ENCODE measurements at regions not wholly inside any gene's neighbourhood (a gene's known extent, or its start where the extent isn't known, plus 50 kb on each side); places are given as distances from the start of the nearest gene placed in this dataset.

GRCh38 chrX:40307871-40308270 is 210.1 kb upstream of the BCOR start:
- intact Hi-C loops (cut with DNase I; ENCODE audit: low total_unique reads), result no loop called here
- TF ChIP-seq CTCF (IDR thresholded peaks at IDR 0.05) (no peak), POLR2A (IDR thresholded peaks at IDR 0.05) (no peak)
- WGBS, 2 donors, result 93 to 94% methylated on average over 13 of the region's 13 CpGs
- no peak overlapping the region for H3K4me3 ChIP-seq (ENCODE audit: low read depth, poor library complexity, severe bottlenecking)
- no peak for DNase-seq (ENCODE audit: low spot score in 2 of 2)

- no peak overlapping the region for H3K4me3 ChIP-seq (ENCODE audit: low read depth, poor library complexity, severe bottlenecking)
- WGBS, 2 donors, result 70 to 81% methylated on average over 2 of the region's 2 CpGs
- no peak for DNase-seq (ENCODE audit: low spot score in 2 of 2)
- intact Hi-C loops (cut with DNase I; ENCODE audit: low total_unique reads), result no loop called here
- TF ChIP-seq POLR2A (IDR thresholded peaks at IDR 0.05) (no peak), CTCF (IDR thresholded peaks at IDR 0.05) (no peak)
Measured at GRCh38 chrX:40304115-40304514, 206.4 kb upstream of the BCOR start.

- DNase-seq (ENCODE audit: low spot score in 2 of 2), result no peak
- 58 to 76% methylated on average over 4 of the region's 4 CpGs for WGBS, 2 donors
- TF ChIP-seq CTCF (IDR thresholded peaks at IDR 0.05) (no peak), POLR2A (IDR thresholded peaks at IDR 0.05) (no peak)
- no peak overlapping the region for H3K4me3 ChIP-seq (ENCODE audit: low read depth, poor library complexity, severe bottlenecking)
- intact Hi-C loops (cut with DNase I; ENCODE audit: low total_unique reads), result no loop called here
Measured at GRCh38 chrX:40303256-40304077, 205.7 kb upstream of the BCOR start.

DNA sequence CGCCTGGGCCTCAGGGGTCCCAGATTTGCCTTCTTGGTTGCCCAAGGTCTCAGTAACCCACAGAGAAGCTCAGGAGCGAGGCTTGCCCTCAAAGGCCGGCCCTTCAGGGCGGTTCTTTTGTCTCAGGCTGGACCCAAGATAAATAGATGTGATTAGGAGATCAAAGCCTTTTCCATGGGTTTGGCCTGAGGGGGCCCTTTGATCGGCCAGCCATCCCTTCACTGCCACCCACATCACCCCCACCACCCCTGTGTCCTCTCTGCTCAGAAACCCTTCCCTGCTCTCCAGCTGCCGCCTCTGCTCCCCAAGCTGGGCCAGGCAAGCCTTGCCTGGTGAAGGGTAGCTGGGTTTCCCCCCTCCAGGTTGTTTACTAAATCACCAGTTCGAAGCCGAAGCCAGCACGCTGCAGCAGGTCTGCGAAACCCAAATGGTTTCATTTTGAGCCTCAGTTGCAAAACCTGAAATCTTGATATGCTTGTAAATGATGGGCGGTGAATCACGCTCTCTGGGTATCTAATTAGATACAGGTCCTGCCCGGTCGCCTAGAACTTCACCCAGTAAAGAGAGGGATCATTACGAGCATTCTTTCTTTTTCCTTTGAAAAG is 202.6 kb upstream of the BCOR start:
- TF ChIP-seq CTCF (IDR thresholded peaks at IDR 0.05) (no peak), POLR2A (IDR thresholded peaks at IDR 0.05) (no peak)
- 82 to 87% methylated on average over 11 to 15 of the region's 15 CpGs for WGBS, 2 donors
- no peak overlapping the region for H3K4me3 ChIP-seq (ENCODE audit: low read depth, poor library complexity, severe bottlenecking)
- no peak for DNase-seq (ENCODE audit: low spot score in 2 of 2)
- intact Hi-C loops (cut with DNase I; ENCODE audit: low total_unique reads), result no loop called here

- intact Hi-C loops (cut with DNase I; ENCODE audit: low total_unique reads), result no loop called here
- no peak for TF ChIP-seq POLR2A (IDR thresholded peaks at IDR 0.05)
- TF ChIP-seq CTCF (IDR thresholded peaks at IDR 0.05), result no peak
- H3K4me3 ChIP-seq (ENCODE audit: low read depth, poor library complexity, severe bottlenecking), result no peak overlapping the region
- DNase-seq (ENCODE audit: low spot score in 2 of 2), result no peak
- 86% methylated on average over 9 of the region's 9 CpGs for WGBS, 2 donors
Measured at GRCh38 chrX:40299641-40300046, 201.9 kb upstream of the BCOR start.
